Osteocyte (in vitro differentiated cells): ENCODE measurements at regions not wholly inside any gene's neighbourhood (a gene's known extent, or its start where the extent isn't known, plus 50 kb on each side); places are given as distances from the start of the nearest gene placed in this dataset.
"Not testable (repeated sequence)": the region's sequence is repeated elsewhere in the genome, so short reads cannot be mapped to it uniquely, and the experiment has no call there.

Experiments used
- DNase-seq: peaks from one replicate; pipeline ENCODE4 v3.0.0; 2021; ENCODE audit warnings: mixed read lengths; ENCODE audit not compliant: unreplicated experiment; ENCODE audit errors: extremely low spot score
- H3K27ac Mint-ChIP-seq: one replicate; pipeline ENCODE4 v1.8.0; 2021; ENCODE audit warnings: mild to moderate bottlenecking, mixed read lengths; ENCODE audit not compliant: unreplicated experiment
- H3K27me3 Mint-ChIP-seq: one replicate; pipeline ENCODE4 v1.8.0; 2021; ENCODE audit warnings: mixed read lengths; ENCODE audit not compliant: unreplicated experiment
- H3K36me3 Mint-ChIP-seq: one replicate; pipeline ENCODE4 v1.8.0; 2021; ENCODE audit warnings: mixed read lengths; ENCODE audit not compliant: unreplicated experiment
- H3K4me1 Mint-ChIP-seq: one replicate; pipeline ENCODE4 v1.8.0; 2021; ENCODE audit warnings: mixed read lengths; ENCODE audit not compliant: unreplicated experiment
- H3K4me3 Mint-ChIP-seq: one replicate; pipeline ENCODE4 v1.8.0; 2021; ENCODE audit warnings: mild to moderate bottlenecking, moderate library complexity, mixed read lengths; ENCODE audit not compliant: unreplicated experiment
- H3K9me3 Mint-ChIP-seq: one replicate; pipeline ENCODE4 v1.8.0; 2021; ENCODE audit warnings: mixed read lengths; ENCODE audit not compliant: unreplicated experiment
- TF ChIP-seq, protein P1 (sequence below): fragments of 200-600 bp; sonication (generic); IDR thresholded peaks from 2 replicates; pipeline ENCODE4 v1.5.0; 2021; ENCODE audit warnings: antibody characterized with exemption, mild to moderate bottlenecking, moderate library complexity

DNA sequence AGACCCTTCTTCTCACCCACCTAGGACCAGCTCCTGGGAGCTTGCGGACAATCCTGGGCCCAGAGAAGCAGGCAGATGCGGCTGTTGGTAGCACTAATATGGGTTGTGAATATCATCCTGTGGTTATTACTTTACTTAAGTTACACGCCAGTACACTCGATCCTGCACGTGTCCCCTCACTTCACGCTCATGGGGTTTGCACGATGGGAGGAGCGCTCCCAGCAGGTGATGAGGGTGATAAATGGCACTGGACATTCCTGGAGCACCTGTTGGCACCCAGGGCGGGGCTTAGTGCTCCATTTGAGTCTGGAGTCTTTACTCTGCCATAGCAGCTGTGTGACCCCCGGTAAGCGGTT is 335.1 kb downstream of the PREX1 start:
- DNase-seq: no peak
- no peaks in the 10 kb centered on the region for H3K9me3 Mint-ChIP-seq
- no peak overlapping the region for H3K27ac Mint-ChIP-seq
- H3K36me3 Mint-ChIP-seq: no peaks in the 10 kb centered on the region
- H3K4me3 Mint-ChIP-seq: no peak overlapping the region
- TF ChIP-seq, protein P1, sequence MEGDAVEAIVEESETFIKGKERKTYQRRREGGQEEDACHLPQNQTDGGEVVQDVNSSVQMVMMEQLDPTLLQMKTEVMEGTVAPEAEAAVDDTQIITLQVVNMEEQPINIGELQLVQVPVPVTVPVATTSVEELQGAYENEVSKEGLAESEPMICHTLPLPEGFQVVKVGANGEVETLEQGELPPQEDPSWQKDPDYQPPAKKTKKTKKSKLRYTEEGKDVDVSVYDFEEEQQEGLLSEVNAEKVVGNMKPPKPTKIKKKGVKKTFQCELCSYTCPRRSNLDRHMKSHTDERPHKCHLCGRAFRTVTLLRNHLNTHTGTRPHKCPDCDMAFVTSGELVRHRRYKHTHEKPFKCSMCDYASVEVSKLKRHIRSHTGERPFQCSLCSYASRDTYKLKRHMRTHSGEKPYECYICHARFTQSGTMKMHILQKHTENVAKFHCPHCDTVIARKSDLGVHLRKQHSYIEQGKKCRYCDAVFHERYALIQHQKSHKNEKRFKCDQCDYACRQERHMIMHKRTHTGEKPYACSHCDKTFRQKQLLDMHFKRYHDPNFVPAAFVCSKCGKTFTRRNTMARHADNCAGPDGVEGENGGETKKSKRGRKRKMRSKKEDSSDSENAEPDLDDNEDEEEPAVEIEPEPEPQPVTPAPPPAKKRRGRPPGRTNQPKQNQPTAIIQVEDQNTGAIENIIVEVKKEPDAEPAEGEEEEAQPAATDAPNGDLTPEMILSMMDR: no peak
- peaks cover 19% of the 10 kb centered on the region for H3K27me3 Mint-ChIP-seq
- H3K4me1 Mint-ChIP-seq: no peaks in the 10 kb centered on the region

- Mint-ChIP-seq H3K4me1 (no peaks in the 10 kb centered on the region), H3K36me3 (no peaks in the 10 kb centered on the region), H3K27ac (no peak overlapping the region), H3K9me3 (no peaks in the 10 kb centered on the region), H3K4me3 (no peak overlapping the region), H3K27me3 (peaks cover 18% of the 10 kb centered on the region)
- no peak for DNase-seq
- TF ChIP-seq, protein P1: no peak
Measured at GRCh38 chr20:48492015-48492714, 335.6 kb downstream of the PREX1 start.

- H3K36me3 Mint-ChIP-seq: no peaks in the 10 kb centered on the region
- H3K27ac Mint-ChIP-seq: no peak overlapping the region
- H3K27me3 Mint-ChIP-seq: peaks cover 26% of the 10 kb centered on the region
- DNase-seq: no peak
- no peaks in the 10 kb centered on the region for H3K9me3 Mint-ChIP-seq
- H3K4me1 Mint-ChIP-seq: no peaks in the 10 kb centered on the region
- H3K4me3 Mint-ChIP-seq: no peak overlapping the region
- TF ChIP-seq, protein P1: no peak
Measured at GRCh38 chr20:48490961-48491831, 336.6 kb downstream of the PREX1 start.

DNA sequence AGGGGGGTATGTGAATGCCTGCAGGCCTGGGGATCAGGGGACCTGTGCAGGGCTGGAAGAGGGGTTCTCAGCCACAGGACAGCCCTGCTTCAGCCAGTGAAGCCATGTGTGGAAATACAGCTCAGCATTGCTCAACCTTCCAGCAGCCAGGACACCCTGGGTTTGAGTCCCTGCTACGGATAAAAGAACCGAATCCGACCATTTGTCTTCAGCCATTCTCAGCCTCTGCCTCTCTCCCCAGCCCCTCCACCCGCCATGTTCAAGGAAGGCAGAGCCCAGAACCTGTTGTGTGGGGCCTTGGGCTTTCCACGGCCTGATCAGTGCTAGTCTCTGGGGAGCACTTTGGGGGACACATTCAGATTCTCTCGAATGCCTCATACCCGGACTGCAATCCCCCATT is 337.5 kb downstream of the PREX1 start:
- not testable (repeated sequence) for H3K9me3 Mint-ChIP-seq, H3K36me3 Mint-ChIP-seq, H3K27ac Mint-ChIP-seq, DNase-seq, H3K4me1 Mint-ChIP-seq, H3K4me3 Mint-ChIP-seq
- H3K27me3 Mint-ChIP-seq: peaks cover 31% of the 10 kb centered on the region

- Mint-ChIP-seq H3K27ac (no peak overlapping the region), H3K36me3 (no peaks in the 10 kb centered on the region), H3K4me3 (no peak overlapping the region), H3K4me1 (no peaks in the 10 kb centered on the region), H3K9me3 (no peaks in the 10 kb centered on the region), H3K27me3 (peaks cover 38% of the 10 kb centered on the region)
- TF ChIP-seq, protein P1: no peak
- no peak for DNase-seq
Measured at GRCh38 chr20:48489656-48490055, 338.1 kb downstream of the PREX1 start.
